PC-3 (cell line): ENCODE measurements at regions not wholly inside any gene's neighbourhood (a gene's known extent, or its start where the extent isn't known, plus 50 kb on each side); places are given as distances from the start of the nearest gene placed in this dataset.

Source experiments
- ATAC-seq: fragments of 200-7000 bp; cut with Tn5 transposase; 2 replicates; pipeline ENCODE4 v1.9.1; 2020; ENCODE audit warnings: mild to moderate bottlenecking, moderate library complexity
- BruUV-seq: library from RNA; stranded (reverse); fragments of 400-500 nt; replicated peaks from 2 replicates; lab custom pipeline; 2021; lab: Mats Ljungman, UMichigan
- CTCF ChIA-PET: fragments of 300-600 bp; sonication (Branson Sonifier 250); formaldehyde crosslinking; loops from one replicate; lab custom pipeline; 2022; ENCODE audit warnings: antibody characterized with exemption; lab: Charles Lee
- POLR2A ChIA-PET: fragments of 300-600 bp; sonication (Branson Sonifier 250); formaldehyde crosslinking; loops from one replicate; lab custom pipeline; 2022; ENCODE audit warnings: antibody characterized with exemption; ENCODE audit not compliant: unreplicated experiment; lab: Charles Lee
- DNase-seq: peaks from one replicate; pipeline ENCODE4 v3.0.0-alpha.2; 2015
- H2AFZ ChIP-seq: fragments of 300-600 bp; sonication (generic); 2 replicates; pipeline ENCODE4 v1.6.0; 2016; ENCODE audit warnings: antibody characterized with exemption, low read length
- H3F3A ChIP-seq: fragments of 300-600 bp; sonication (generic); one replicate; pipeline ENCODE4 v1.6.0; 2017; ENCODE audit warnings: antibody characterized with exemption, low read length, control low read depth, mild to moderate bottlenecking; ENCODE audit not compliant: unreplicated experiment
- H3K27ac ChIP-seq: fragments of 300-600 bp; sonication (generic); 2 replicates; pipeline ENCODE4 v1.5.1; 2016; ENCODE audit warnings: mild to moderate bottlenecking, low read length
- H3K27me3 ChIP-seq: fragments of 300-600 bp; sonication (generic); 2 replicates; pipeline ENCODE4 v1.6.1; 2016; ENCODE audit warnings: low read length, mixed read lengths
- H3K36me3 ChIP-seq: fragments of 300-600 bp; sonication (generic); 2 replicates; pipeline ENCODE4 v1.6.1; 2016; ENCODE audit warnings: low read depth, mixed run types, low read length, mixed read lengths
- H3K4me1 ChIP-seq: fragments of 300-600 bp; sonication (generic); 2 replicates; pipeline ENCODE4 v1.5.1; 2016; ENCODE audit warnings: low read length; ENCODE audit not compliant: insufficient read depth
- H3K4me2 ChIP-seq: fragments of 300-600 bp; sonication (generic); 2 replicates; pipeline ENCODE4 v1.6.0; 2016; ENCODE audit warnings: low read length
- H3K4me3 ChIP-seq: fragments of 300-600 bp; sonication (generic); 2 replicates; pipeline ENCODE4 v1.5.1; 2016; ENCODE audit warnings: mild to moderate bottlenecking, low read length, mixed read lengths
- H3K79me2 ChIP-seq: fragments of 300-600 bp; sonication (generic); 2 replicates; pipeline ENCODE4 v1.6.1; 2017; ENCODE audit warnings: low read length, mixed read lengths
- H3K9ac ChIP-seq: fragments of 300-600 bp; sonication (generic); 2 replicates; pipeline ENCODE4 v1.6.0; 2016; ENCODE audit warnings: mild to moderate bottlenecking, low read length
- H3K9me2 ChIP-seq: fragments of 300-600 bp; sonication (generic); replicated peaks from 2 replicates; pipeline ENCODE4 v1.6.1; 2016; ENCODE audit warnings: mixed run types, low read length, mixed read lengths
- H3K9me3 ChIP-seq: fragments of 300-600 bp; sonication (generic); 2 replicates; pipeline ENCODE4 v1.6.1; 2016; ENCODE audit warnings: low read length, mixed read lengths
- H4K20me1 ChIP-seq: fragments of 300-600 bp; sonication (generic); 2 replicates; pipeline ENCODE4 v1.6.1; 2016; ENCODE audit warnings: low read length, mixed read lengths
- EZH2 ChIP-seq: fragments of 300-600 bp; sonication (generic); IDR thresholded peaks from one replicate; pipeline ENCODE4 v1.6.1; 2017; ENCODE audit warnings: antibody characterized with exemption, mild to moderate bottlenecking, low read length; ENCODE audit not compliant: unreplicated experiment
- EZH2phosphoT487 ChIP-seq: fragments of 300-600 bp; sonication (generic); IDR thresholded peaks from 2 replicates; pipeline ENCODE4 v1.6.1; 2018; ENCODE audit warnings: mild to moderate bottlenecking, antibody characterized with exemption, low read length, borderline replicate concordance
- intact Hi-C: fragments of 100-400 bp; cut with micrococcal nuclease; formaldehyde crosslinking; loops from 2 replicates; pipeline ENCODE4 v1.9.0; 2023
- TF ChIP-seq, protein P1 (sequence below): fragments of 300-600 bp; sonication (generic); conservative IDR thresholded peaks from 2 replicates; pipeline ENCODE4 v1.5.1; 2017; ENCODE audit warnings: antibody characterized with exemption, low read depth, mild to moderate bottlenecking, low read length

- ChIA-PET CTCF (no interaction called here), POLR2A (no interaction called here)
Observed at GRCh38 chr4:106478152-106478551, 109.6 kb upstream of the GIMD1 start.

DNA sequence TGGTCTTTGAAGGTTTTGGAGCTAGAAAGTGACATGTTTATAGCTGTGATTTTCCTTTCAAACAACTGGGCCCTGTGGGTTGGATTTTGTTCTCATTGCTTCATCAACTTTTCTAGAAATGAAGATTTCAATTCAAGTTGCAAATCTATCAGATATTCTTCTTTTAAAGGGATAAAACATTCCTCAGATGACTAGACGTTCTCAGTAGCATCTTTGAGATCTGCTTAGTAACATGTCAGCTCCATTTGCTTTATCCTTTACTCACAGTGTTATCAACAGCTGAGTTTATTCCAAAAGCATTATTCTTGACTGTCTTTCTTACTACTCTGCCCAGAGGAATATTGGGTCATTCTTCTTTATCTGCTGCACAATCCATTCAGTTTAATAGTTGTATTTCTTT, 108.2 kb upstream of the GIMD1 start:
- H3K9me2 ChIP-seq, result no peaks in the 10 kb centered on the region
- DNase-seq, result no peak
- H3K79me2 ChIP-seq, result no peaks in the 10 kb centered on the region
- ChIA-PET CTCF (no interaction called here), POLR2A (no interaction called here)
- H3K9me3 ChIP-seq, result no peaks in the 10 kb centered on the region
- no peaks in the 10 kb centered on the region for H3F3A ChIP-seq
- H4K20me1 ChIP-seq, result no peaks in the 10 kb centered on the region
- H3K4me1 ChIP-seq, result no peaks in the 10 kb centered on the region
- H2AFZ ChIP-seq, result no peak overlapping the region
- no peak overlapping the region for H3K4me2 ChIP-seq
- no peaks in the 10 kb centered on the region for H3K27me3 ChIP-seq
- no peak overlapping the region for H3K9ac ChIP-seq
- intact Hi-C loops, result no loop called here
- no peak overlapping the region for H3K27ac ChIP-seq
- ATAC-seq, result no peak
- no peak overlapping the region for H3K4me3 ChIP-seq
- H3K36me3 ChIP-seq, result no peaks in the 10 kb centered on the region
- TF ChIP-seq EZH2phosphoT487 (no peak), EZH2 (no peak)
- TF ChIP-seq, protein P1, sequence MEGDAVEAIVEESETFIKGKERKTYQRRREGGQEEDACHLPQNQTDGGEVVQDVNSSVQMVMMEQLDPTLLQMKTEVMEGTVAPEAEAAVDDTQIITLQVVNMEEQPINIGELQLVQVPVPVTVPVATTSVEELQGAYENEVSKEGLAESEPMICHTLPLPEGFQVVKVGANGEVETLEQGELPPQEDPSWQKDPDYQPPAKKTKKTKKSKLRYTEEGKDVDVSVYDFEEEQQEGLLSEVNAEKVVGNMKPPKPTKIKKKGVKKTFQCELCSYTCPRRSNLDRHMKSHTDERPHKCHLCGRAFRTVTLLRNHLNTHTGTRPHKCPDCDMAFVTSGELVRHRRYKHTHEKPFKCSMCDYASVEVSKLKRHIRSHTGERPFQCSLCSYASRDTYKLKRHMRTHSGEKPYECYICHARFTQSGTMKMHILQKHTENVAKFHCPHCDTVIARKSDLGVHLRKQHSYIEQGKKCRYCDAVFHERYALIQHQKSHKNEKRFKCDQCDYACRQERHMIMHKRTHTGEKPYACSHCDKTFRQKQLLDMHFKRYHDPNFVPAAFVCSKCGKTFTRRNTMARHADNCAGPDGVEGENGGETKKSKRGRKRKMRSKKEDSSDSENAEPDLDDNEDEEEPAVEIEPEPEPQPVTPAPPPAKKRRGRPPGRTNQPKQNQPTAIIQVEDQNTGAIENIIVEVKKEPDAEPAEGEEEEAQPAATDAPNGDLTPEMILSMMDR, result no peak
- BruUV-seq, result no TSS peak

More at GRCh38 chr4:106478152-106478551, 109.6 kb upstream of the GIMD1 start:
- H3K79me2 ChIP-seq, result no peaks in the 10 kb centered on the region
- intact Hi-C loops, result no loop called here
- ATAC-seq (no peak), DNase-seq (no peak)
- no peak overlapping the region for H3K4me2 ChIP-seq
- no peaks in the 10 kb centered on the region for H3K9me3 ChIP-seq
- TF ChIP-seq, protein P1, result no peak
- TF ChIP-seq EZH2phosphoT487 (no peak), EZH2 (no peak)
- H3K36me3 ChIP-seq, result no peaks in the 10 kb centered on the region
- H3K4me1 ChIP-seq, result no peaks in the 10 kb centered on the region
- H3K9ac ChIP-seq, result no peak overlapping the region
- no peak overlapping the region for H3K4me3 ChIP-seq
- H4K20me1 ChIP-seq, result no peaks in the 10 kb centered on the region
- no peak overlapping the region for H2AFZ ChIP-seq
- H3K27ac ChIP-seq, result no peak overlapping the region
- BruUV-seq, result no TSS peak
- H3F3A ChIP-seq, result no peaks in the 10 kb centered on the region
- no peaks in the 10 kb centered on the region for H3K9me2 ChIP-seq
- no peaks in the 10 kb centered on the region for H3K27me3 ChIP-seq

DNA sequence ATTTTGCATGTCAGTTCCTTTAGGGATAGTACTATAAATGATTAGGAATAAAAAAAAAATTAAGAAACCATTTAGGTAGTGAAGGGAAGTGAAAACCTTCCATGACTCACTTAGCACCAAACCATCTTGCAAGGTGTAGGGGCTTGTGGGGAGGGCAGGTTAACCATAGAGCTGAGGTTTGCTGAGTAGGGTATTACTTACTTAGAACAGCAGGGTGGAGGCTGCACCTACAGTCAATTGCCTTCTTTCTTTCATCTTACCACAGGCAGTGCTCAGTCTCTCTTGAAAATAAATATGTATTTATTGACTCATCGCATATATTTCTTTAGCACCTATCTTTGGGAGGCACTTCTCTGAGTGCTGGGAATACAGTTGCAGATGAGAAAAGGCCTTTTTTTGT, 104.9 kb upstream of the GIMD1 start:
- Histone ChIP-seq H3K27ac (no peak overlapping the region), H3K9me2 (no peaks in the 10 kb centered on the region), H3K9me3 (no peaks in the 10 kb centered on the region), H2AFZ (no peak overlapping the region), H4K20me1 (no peaks in the 10 kb centered on the region), H3K4me3 (no peak overlapping the region), H3K4me2 (no peak overlapping the region), H3K4me1 (no peaks in the 10 kb centered on the region), H3K79me2 (no peaks in the 10 kb centered on the region), H3K27me3 (no peaks in the 10 kb centered on the region), H3K36me3 (no peaks in the 10 kb centered on the region), H3K9ac (no peak overlapping the region), H3F3A (no peaks in the 10 kb centered on the region)
- DNase-seq (peak; percentile 18), ATAC-seq (peak; percentile 51)
- intact Hi-C loops, result no loop called here
- no TSS peak for BruUV-seq
- CTCF ChIA-PET, result no interaction called here
- TF ChIP-seq EZH2phosphoT487 (no peak), EZH2 (no peak)
- TF ChIP-seq, protein P1, result no peak
- POLR2A ChIA-PET, result no interaction called here
